ENCODE measurements at regions not wholly inside any gene's neighbourhood (a gene's known extent, or its start where the extent isn't known, plus 50 kb on each side); places are given as distances from the start of the nearest gene placed in this dataset.

DNA sequence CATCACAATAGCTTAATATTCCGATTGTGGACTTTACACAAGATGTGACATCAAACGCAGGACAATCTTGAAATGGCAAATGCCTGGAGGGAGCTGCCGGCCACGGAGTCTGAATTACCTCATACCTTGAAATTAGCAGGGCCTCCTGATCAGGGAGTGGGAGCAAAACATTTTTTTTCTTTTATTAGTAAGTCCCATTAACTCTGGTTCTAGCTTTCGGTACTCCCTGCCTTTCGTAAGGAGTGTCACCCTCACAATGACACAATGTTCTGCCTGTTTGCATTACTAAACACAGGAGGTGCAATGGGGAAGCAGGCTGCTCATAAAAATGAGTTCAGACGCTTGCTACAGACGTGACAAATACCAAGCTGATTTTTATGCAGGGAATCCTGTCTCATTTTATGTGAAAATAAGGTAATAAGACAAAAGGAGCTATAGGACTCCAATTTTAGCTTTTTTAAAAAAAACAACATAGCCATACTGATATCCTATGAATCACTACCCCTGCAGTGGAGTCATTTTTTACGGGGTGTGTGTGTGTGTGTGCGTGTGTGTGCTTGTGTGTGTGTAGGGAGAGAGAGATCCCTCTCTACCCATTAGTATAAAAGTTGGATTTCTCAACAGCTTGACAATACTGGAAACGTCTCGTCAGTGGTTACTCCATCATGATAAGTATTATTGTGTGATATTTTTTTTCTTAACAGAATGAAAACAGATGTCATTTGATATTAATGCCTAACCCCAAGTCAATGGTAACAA, 205.1 kb upstream of the RUNX1 start:
- no peak overlapping the region for H3K4me3 ChIP-seq (ENCODE audit: low read depth, low read length)
- no peak for DNase-seq (ENCODE audit: low read depth)
- in situ Hi-C loops (cut with HindIII; ENCODE audit: low sequenced_read_pairs) = no loop called here
- TF ChIP-seq, protein P1, sequence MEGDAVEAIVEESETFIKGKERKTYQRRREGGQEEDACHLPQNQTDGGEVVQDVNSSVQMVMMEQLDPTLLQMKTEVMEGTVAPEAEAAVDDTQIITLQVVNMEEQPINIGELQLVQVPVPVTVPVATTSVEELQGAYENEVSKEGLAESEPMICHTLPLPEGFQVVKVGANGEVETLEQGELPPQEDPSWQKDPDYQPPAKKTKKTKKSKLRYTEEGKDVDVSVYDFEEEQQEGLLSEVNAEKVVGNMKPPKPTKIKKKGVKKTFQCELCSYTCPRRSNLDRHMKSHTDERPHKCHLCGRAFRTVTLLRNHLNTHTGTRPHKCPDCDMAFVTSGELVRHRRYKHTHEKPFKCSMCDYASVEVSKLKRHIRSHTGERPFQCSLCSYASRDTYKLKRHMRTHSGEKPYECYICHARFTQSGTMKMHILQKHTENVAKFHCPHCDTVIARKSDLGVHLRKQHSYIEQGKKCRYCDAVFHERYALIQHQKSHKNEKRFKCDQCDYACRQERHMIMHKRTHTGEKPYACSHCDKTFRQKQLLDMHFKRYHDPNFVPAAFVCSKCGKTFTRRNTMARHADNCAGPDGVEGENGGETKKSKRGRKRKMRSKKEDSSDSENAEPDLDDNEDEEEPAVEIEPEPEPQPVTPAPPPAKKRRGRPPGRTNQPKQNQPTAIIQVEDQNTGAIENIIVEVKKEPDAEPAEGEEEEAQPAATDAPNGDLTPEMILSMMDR (IDR thresholded peaks at IDR 0.05; ENCODE audit: low read depth, low read length, missing control alignments) = no peak

DNA sequence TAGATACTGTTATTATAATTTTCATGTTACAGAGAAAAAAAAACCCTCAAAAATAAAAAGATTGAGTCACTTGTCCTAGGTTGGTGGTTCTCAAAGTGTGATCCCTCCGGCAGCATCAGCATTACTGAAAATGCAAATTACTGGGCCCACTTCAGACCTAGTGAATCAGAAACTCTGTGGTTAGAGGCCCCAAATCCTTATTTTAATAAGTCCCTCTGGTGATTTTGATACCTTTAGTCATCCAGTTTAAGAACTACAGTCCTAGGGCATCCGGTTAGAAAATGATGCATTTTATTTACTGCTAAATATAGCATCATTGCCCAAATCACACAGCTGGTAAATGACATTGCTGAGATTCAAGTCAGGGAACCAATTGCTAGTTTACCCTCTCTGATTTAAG, 203.7 kb upstream of the RUNX1 start:
- in situ Hi-C loops (cut with HindIII; ENCODE audit: low sequenced_read_pairs) = no loop called here
- DNase-seq (ENCODE audit: low read depth) = no peak
- TF ChIP-seq, protein P1 (IDR thresholded peaks at IDR 0.05; ENCODE audit: low read depth, low read length, missing control alignments) = no peak
- H3K4me3 ChIP-seq (ENCODE audit: low read depth, low read length) = no peak overlapping the region

DNA sequence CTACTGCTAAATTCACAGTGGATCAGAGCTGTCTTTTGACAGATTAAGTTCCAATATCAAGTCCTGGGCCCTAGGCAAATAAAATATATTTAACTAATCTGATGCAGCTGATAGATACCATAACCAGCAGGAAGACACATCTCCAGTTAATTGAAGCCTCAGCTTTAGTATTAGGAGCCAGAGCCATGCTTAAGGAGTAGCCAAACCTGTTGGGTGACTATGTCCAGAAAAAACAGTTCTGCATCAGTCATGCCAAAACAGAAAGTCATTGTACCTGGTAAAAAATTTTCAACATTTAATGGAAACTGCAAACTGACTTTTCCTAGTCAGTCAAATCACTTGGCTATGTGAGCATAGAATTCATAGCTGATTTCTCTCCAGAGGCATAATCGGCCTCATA, 200.5 kb upstream of the RUNX1 start:
- TF ChIP-seq, protein P1 (IDR thresholded peaks at IDR 0.05; ENCODE audit: low read depth, low read length, missing control alignments) = no peak
- DNase-seq (ENCODE audit: low read depth) = no peak
- in situ Hi-C loops (cut with HindIII; ENCODE audit: low sequenced_read_pairs) = no loop called here
- no peak overlapping the region for H3K4me3 ChIP-seq (ENCODE audit: low read depth, low read length)

DNA sequence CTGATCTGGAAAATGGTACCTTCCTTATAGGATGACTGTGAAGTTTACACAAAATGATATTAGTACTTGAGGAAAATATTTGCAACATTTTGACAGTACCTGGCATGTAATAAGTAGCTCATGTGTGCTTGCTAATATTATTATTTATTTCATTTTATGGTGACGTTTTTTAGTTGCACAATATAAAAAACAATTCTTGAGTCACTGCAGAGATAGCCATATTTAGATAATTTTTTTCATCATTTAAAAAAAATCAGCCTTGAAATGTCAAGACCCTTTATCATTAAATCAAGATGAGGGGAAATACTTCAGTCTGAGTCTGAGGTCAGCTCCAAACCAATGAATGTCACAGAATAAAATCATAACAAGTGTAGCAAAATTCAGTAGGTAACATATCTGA, 196.8 kb upstream of the RUNX1 start:
- no peak overlapping the region for H3K4me3 ChIP-seq (ENCODE audit: low read depth, low read length)
- in situ Hi-C loops (cut with HindIII; ENCODE audit: low sequenced_read_pairs) = no loop called here
- no peak for DNase-seq (ENCODE audit: low read depth)

DNA sequence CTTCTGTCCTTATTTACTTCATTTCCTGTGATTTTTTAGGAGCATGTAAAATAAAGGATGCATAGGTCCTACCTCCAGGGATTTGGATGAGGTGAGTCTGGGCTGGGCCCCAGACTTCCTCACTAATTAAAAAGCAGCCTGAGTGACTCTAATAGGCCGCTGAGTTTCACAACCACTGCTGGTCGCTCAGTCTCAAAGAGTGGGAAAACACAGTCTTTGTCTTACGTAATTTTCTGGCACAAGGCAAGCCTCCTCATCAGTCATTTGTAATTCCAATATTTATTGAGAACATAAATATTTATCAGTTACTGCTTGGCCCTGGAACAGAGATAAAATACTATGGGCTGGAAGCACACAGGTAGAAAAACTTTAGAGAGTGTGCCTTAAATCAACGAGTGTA, 195.4 kb upstream of the RUNX1 start:
- H3K4me3 ChIP-seq (ENCODE audit: low read depth, low read length) = no peak overlapping the region
- in situ Hi-C loops (cut with HindIII; ENCODE audit: low sequenced_read_pairs) = no loop called here
- DNase-seq (ENCODE audit: low read depth) = no peak
- TF ChIP-seq, protein P1 (IDR thresholded peaks at IDR 0.05; ENCODE audit: low read depth, low read length, missing control alignments) = no peak

More for the DNA sequence above, 196.8 kb upstream of the RUNX1 start:
- TF ChIP-seq, protein P1 (IDR thresholded peaks at IDR 0.05; ENCODE audit: low read depth, low read length, missing control alignments) = no peak

DNA sequence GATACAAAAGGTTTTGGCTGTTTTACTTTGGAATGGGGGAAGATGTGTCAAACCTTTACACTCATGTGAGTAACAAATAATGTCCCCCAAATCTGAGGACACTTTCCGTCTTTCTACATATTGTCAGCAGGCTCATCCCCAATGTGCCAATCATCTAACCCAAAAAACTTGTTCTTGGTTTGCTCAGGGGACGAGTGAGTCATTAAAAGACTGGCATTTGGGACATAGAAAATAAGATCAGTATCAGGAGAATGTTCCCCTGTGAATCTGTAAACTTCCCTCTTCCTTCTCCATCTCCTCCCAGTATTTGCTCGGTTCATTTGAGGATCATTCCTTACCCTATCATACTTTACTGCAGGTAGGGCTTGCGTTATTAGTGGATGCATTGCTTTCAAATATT, 194.1 kb upstream of the RUNX1 start:
- DNase-seq (ENCODE audit: low read depth) = no peak
- TF ChIP-seq, protein P1 (IDR thresholded peaks at IDR 0.05; ENCODE audit: low read depth, low read length, missing control alignments) = no peak
- no peak overlapping the region for H3K4me3 ChIP-seq (ENCODE audit: low read depth, low read length)
- in situ Hi-C loops (cut with HindIII; ENCODE audit: low sequenced_read_pairs) = no loop called here
